ENCODE measurements at regions not wholly inside any gene's neighbourhood (a gene's known extent, or its start where the extent isn't known, plus 50 kb on each side); places are given as distances from the start of the nearest gene placed in this dataset.

GRCh38 chr17:36858119-36859002, 78.9 kb upstream of the LHX1 start:
- TF ChIP-seq CTCF (IDR thresholded peaks at IDR 0.05) (no peak), POLR2A (IDR thresholded peaks at IDR 0.05) (no peak)

Data from thyroid gland (tissue), 4 donors.